ENCODE measurements at regions not wholly inside any gene's neighbourhood (a gene's known extent, or its start where the extent isn't known, plus 50 kb on each side); places are given as distances from the start of the nearest gene placed in this dataset.

DNA sequence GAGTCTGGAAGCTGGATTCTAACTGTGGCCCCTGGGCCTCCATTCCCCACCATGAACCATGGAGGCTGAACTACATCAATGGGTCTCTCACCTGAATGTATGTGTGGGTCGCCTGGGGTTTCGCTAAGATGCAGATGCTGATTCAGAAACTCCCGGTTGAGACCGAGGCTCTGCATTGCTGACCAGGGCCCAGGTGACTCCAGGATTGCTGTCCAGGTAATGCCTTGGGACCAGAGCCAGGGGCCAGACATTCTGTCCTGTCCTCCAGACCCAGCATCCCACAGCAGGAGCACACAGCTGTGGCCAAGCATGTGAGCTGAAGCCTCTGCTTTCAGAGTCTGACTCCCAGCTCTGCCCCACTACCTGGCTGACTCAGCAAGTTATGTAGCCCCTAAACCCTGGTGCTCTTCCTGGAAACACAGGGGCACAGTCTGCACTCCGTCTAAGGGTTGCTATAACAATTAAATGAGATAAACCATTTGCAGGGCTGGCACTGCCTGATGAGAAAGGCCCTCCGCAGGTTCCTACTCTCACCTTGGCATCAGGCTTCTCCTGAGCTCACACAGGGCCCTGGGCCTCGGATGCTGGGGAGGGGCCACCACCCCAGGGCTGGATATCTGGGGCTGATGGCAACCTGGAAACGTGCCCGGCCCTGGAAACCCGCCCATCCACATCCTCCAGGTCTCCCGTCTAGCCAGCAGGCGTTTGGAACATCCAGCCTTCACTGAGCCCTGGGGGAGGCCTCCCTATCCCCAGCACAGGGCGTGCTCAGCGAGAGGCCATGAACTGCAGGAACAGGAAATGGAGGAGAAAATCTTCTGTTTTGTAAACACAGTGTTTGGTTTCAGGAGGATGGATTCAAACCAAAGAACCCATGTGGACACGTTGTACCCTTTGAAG is 175.7 kb downstream of the DLL1 start:
- DNase-seq: no peak

DNA sequence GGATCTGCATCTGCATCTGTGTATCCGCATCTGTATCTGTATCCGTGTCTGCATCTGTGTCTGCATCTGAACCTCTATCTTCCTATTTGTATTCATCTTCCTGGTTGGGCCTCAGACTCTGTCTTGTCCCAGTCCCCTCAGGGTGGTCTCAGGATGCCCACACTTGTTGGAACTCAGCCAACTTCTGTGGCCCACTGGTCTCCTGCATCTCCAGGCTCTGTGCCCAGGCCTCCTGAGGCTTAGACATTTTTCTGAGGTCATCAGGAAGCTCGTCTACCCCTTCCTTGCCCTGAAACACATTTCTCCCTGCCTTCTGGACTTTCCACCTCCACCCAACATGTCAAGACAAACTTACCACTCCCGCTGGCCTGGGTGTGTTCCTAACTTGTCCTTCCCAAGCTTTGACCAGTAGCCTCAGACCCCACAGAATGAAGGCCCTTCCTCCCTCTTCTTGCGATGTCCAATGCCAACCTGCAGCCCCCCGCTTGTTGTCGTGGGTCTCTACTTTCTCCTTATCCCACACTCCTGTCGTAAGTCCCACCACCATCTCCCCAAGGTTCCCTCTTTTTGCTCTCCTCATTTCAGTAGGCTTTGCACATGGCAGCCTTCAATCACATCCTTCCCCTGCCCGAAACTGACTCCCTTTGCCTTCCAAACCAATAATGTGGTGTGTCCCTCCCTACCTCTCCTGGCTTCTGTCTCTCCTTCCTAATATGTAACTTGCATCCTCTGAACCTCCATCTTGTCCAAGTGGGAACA is 176.5 kb downstream of the DLL1 start:
- DNase-seq: no peak

DNA sequence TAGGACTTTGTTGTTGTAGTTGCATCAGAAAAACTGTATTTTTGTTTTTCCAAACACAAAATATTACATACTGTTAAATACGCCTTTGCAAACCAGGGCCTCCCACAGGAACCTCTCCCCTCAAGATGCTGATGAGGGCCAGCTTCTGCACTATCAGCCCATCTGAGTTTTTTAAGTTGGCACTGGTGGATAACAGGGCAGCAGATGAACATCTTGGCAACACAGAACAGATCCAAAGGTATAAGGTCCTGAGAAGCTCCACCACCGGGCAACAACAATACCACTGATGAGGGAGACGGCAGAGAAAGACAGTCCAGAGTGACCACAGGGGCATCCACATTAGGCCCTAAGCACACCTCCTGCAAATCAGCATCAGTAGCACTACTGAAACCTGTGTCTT is 177.7 kb downstream of the DLL1 start:
- DNase-seq: no peak

DNA sequence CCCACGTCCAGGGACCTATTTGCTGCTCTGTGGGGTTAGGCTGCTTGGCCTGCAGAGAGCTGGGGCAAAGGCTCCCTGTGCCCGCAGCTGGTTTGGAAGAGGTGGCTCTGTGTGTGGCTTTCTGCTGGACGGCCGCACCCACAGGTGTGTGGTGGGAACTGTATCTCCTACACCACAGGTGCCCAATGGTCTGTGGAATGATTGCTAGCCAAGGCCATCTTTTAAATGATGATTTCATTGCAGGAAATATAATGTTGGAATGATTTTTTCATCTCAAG is 178.4 kb downstream of the DLL1 start:
- DNase-seq: no peak

DNA sequence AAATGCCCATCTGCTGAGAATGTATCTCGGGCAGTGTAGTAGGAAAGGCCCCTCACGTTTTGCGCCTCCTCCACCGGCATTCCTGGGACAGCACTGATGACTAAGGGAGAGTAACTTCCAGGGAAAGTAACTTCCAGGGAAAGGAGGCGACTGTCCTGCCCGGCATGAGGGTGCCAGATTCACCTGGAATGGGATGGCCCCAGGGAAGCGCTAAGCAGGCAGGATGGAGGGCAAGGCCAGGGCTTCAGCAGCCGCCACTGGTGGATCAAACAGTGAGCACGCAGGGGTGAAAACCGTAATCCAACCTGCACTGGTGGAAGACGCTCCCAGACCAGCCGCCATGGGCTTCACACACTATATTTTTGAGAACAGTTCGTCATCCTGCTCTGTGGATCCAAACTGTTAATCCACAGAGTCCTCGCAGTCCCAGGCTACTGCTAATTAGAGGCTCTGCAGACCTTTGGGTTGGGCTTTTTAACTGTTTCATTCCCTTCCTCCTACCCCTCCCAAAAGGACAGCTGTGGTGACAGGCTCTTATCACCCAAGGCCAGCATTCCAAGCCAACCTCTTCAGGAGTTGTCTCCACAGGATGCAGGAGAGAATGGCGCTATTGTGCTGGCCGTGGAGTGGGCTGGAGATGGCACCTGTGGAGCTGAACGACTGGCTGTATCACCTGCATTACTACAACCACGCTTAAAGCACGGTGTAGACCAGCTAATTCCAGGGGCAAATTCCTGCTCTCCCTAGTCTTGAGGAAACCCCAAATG is 178.9 kb downstream of the DLL1 start:
- no peak for DNase-seq

DNA sequence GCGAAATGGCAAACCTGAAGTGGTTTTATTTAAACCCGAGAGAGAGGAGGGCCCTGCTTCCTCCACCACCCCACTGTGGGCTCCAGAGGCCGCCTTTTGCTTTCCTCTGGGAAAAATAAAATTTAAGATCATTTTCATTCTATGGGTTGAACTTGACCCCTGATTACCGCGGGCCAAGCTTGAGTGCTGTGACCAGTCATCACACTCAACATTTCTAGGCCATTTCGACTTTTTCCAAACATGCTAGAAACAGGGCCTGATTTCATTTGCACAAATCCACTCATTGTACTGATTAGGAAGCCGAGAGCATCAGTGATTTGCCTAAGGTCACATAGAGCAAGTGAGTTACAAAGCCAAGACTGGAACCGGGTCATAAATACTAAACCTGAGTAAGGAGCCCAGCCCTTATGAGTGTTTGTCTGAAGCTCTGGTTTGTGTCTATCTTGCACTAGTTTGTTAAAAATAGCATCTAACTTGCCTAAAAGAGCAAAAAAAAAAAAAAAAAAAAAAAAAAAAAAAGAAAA is 179.7 kb downstream of the DLL1 start:
- DNase-seq: no peak

DNA sequence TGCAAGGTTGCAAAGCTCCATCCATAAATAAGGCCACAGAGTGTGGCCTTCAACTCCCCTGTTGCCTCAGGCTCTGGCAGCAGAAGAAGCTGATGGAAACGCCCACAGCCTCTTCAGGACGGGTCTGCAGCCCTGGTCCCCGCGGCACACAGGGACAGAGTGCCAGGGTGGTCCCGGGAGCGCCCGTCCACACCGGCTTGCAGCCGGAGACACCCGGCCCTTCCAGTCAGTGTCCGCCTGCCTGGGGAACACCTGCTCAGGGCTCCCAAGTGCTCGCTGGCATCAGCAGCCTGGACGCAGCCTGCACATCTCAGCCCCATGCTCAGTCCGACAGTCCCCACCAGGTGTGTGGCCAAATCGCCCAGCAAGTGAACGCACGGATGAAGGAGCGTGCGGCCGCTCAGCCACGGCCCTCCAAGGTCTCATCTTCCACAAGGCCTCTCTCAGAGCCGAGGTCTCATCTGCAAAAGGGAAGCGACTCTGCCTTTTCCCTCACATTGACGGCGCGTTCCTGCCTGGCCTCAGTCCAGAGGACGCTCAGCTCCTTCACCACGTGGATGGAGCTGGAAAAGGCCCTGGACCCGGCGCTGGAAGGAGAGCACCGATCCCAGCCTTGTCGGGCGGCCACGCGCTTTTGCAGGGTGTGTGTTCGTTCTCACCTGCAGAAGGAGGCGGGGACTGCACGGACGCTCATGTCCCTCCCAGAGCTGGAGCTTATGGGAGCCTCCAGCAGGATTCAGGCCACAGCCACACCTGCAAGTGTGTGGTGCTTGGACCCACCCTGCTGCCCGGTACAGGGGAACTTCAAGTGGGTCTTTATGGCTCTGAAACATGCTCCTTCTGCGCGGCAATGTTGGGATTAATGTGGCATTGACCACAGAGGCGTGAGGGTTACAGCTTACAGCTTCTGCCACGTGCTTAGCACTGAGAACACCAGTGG is 180.4 kb downstream of the DLL1 start:
- DNase-seq: no peak

DNA sequence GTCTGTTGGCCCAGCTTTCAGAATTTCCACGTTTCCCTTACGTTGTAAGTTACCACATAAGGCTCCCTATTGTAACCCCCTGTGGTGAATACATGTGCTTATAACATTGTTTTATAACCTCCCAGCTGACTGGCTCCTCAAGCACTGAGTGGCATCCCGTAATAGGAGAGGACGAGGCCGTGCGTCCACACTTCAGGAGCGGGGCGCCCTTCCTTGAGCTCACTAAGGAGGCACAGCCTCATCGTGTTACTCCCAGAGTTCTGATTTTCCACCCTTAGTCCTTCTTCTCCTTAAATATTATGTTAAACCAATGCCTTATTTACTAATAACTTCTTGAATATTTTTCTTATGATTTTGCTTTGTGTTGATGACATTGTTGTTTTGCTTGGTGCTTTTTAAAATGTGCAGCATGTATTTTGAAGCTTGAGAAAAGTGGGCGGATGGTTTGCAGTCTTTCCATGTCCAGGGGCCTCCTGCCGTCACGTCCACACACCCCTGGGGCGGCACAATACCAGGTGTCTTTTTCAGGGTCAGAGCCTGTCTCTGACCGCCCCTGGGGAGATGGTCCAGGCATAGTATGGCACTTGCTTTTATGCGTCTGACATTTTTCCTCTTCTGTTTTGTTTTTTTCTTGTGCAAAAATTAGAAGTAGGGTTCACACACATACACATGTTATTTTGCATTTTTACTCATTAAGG is 181.8 kb downstream of the DLL1 start:
- no peak for DNase-seq

DNA sequence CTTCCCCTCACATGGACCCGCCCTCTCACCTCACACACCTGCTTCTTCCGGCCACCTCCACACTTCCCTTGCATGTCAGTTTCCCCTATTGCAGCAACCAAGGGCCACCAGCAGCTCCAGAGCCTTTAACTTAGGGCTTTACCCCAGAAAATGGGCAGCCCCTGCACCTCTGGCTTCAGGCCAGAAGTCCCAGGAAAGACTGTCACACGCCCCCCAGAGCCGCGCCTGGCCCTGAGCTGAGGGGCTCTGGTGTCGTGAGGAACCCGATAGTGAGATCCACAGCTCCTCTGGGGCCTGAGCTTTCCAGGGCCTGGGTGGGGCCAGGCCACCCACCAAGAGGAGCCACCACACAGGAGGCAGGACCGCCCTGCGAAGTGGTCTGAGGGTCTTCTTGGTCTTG is 182.4 kb downstream of the DLL1 start:
- DNase-seq: no peak

DNA sequence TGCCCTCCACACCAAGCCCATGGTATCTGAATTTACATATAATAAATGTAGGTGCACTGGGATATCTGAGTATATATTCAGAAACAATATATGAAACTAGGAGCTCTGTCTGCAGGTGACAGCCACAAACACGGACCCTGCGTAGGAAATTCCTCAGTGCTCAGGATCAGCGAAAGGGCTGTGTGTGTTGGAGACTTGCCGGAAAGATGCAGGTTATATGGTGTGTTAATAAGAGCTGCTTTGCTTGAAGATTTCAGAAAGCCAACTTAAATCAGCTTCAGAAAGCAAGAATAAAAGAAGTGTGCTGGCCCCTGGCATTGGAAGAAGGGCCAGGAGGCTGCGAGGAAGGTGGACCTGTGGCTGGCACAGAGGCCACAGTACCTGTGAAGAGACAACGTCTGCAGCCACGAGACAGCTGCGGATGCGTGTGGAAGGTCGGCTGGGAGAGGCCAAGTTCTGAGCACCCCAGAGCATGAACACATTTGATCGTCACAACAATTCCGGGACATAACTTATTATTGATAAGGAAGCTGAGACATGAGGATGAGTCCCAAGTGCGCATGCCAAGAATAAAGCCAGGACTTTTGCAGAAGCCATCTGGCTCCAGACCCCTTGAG is 183.2 kb downstream of the DLL1 start:
- no peak for DNase-seq

DNA sequence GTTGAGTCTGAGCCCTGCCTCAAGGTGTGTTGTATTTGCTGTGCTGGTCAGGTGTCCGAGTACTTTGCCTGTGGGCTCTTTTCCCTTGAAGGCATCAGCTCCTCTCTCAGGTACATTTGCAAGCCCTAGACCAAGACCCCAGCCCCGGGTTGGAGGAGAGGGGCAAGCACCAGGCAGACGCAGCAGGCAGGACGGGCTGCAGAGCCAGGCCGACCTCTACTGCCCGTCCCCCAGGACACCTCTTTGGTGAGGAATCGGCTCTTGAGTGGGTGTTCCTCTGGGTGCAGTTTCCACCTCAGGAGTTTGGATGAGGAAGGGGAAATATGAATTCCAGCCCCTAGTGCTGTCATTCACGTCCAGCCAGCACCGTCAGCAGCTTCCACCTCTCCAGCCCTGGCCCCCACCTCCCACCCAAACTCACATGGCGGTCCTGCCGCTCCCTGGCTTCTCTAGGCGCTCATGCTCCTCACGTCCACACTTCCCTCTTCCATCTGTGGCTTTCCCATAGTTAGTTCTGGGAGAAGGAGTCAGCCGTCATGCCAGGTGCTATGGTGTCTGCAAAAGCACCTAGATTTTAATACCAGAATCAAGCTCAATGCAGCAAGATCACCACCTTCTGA is 183.9 kb downstream of the DLL1 start:
- DNase-seq: no peak

DNA sequence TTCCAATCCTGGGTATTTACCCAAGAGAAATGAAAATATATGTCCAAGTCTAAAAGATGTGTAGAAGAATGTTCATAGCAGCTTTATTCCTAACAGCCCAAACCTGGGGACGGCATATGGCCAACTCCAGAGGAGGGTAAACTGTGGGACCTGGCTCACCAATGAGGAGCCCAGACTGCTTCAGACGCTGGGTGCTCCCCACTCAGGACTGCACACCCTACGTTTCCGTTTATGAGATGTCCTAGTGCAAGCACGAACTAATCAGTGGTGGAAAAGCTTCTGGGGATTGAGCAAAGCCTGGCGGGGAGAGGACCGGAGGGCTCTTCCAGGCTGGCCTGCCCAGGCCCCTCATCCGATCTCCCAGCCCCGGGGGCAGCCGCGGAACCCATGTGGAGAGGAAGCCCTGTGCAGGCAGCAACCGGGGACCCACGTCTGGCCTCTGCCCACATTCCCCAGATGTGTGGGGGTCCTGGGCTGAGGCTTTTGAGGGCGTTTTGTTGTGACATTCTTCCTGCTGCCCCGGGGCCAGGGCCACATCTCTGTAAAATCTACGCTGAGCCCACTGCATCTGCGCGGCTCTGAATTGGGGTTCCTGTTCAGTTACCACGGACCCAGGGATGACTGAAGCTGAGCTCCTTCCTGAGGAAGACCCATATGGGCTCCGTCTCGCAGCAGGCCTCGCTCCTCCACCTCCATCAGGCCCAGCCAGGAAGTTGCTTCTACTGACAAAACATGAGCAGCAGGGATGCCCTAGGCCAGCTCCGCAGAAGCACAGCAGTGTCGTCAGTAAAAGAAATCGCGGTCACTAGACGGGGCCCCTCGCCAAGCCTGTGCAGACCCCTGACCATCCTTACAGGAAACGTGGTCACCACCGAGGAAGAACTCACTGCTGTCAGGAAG is 188.0 kb downstream of the DLL1 start:
- no peak for DNase-seq

DNA sequence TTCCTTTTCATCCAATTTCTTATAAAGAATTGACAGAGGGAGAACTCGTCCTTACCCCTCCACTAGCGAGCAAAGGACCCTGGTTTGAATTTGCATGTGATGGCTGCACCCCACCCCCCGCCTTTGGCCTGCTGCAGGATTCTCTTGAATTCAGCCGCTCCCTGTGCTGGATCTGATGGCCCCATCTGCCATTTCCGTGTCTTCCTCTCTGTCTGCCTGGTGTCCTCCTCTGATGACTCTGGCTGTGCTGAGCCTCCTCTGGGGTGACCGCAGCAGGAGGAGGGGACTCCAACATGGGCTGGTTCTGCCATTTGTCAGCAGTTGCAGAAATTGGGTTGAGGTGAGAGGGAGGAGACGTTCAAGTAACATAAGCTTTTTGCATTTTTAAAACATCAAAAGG is 188.8 kb downstream of the DLL1 start:
- DNase-seq: no peak

DNA sequence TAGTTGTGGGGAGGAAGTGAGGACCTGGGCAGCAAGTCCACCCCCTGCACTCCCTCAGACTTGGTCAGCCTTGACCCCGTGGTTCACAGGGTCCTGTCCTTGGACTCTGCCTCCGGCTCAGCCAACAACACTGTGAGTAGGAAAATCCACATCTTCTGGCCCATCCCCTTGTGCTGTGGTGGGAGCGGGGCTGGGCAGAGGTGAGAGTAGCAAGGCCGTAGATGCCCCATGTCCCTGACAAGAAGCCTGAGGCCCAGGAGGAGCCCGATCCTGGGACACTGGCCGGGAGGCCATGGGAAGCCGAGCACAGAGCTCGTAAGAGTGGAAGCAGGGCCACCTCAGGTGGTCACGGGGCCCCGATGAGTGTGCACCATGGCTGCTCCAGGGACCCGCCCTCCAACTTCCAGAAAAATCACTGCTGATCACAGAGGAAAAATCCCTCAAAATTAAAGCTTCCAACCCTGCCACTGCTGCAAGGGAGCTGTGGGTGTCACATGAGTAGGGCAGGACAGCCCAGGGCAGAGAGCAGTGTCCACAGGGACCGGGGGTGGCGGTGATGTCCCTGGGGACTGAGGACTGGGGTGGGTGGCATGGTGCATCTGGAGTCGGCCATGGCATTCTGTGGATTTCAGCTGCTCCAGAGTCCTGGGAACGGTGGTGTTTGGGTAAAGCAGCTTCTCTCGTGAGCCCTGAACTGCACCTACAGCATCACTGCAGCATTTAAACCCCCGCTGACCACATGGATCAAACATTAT is 189.4 kb downstream of the DLL1 start:
- no peak for DNase-seq

DNA sequence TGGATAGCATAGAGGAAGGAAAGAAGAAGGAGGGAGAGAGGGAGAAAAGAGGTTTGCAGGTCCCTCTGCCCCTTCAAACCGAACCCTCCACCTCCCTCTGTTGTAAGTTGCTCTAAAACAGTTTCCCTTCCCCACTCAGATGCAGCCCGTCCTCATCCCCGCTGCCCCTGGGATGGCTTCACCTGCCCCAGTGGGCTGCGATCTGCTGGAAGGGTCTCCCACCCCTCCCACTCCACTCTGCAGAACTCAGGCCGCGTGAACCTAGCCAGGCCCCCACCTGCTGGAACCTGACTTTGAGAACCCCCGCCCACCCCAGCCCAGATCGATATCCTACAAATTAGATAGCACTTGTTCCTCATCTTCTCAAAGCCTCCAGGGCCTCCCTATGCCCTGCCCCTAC is 190.8 kb downstream of the DLL1 start:
- DNase-seq: no peak

DNA sequence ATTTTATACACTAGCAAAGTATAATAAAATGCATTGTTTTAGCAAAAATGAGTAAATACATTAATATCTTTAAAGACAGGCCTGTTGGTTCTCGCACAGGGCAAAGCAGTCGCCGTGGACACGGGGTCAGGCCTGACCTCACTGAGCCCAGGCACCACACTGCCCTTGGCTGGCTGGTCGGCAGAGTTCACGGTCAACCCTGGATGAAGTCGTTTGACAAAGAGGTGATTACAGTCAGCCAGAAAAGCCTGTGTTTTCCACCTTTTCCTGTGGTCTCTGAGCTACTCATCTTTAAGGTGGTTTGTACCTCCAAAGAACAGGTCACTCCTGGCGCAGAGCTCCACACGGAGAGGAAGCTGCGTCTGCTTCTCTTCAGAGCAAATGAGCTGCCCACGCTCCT is 191.5 kb downstream of the DLL1 start:
- DNase-seq: no peak

DNA sequence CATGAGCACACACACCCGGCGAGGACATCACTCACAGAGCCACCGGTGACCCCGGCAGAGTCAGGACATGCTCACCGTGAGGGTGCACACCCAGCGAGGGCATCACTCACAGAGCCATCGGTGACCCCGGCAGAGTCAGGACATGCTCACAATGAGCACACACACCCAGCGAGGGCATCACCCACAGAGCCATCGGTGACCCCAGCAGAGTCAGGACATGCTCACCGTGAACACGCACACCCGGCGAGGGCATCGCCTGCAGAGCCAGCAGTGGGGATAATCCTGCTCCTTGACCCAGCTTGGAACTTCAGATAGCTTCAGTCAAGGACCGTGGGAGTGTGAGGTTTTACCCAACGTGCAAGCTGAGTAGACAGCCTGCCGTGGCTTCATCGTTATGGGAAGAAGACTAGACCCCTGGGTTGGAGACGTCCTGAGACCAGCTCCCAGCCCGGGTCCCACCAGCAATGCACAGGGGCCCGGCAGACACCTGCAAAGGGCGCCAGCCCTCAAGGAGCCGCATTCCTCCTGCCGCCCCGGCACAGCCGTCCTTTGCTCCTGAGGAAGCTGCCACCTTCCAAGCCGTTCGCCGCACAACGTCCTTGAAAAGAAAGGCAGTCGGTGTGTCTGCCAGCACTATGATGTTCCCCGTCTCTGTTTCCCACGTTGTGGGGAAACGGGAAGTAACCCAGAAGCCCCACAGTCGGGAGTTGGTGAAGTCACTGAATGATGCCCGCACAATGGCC is 192.3 kb downstream of the DLL1 start:
- DNase-seq: no peak

Data from renal pelvis (tissue), 1 donor.